ENCODE measurements at regions not wholly inside any gene's neighbourhood (a gene's known extent, or its start where the extent isn't known, plus 50 kb on each side); places are given as distances from the start of the nearest gene placed in this dataset.
A peak's percentile ranks its signal among the peaks of the same experiment; 100 is the strongest.

DNA sequence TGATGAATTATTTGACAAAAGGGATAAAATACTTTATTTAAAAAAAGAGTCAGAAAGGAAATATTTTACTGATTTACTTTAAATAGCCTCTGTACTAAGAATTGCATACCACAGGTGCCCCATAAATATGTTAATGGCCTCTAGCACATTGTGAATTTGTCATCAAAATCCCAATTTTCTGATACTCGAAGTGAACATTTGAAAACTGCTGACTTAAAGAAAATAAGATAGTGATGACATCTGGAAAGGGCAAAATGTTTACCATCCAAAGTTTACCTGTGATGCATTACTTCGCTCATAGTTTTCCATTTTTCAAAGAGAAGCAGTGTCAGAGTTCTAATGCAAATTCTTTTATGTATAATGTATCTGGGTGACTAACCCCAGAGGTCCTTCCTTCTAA lies 455.4 kb downstream of the KLF5 start:
- ChIA-PET CTCF (no interaction called here), POLR2A (ENCODE audit: unreplicated experiment) (no interaction called here)
- H3K4ac ChIP-seq (ENCODE audit: low read depth, low read length), result no peak overlapping the region
- TF ChIP-seq POLR2A (IDR thresholded peaks at IDR 0.05; ENCODE audit: low read depth, low read length) (no peak), MAFK (IDR thresholded peaks at IDR 0.05; ENCODE audit: low read depth, low read length) (peak; percentile 51; the same call in 1 of the 2 replicates)
- no peaks in the 10 kb centered on the region for H4K20me1 ChIP-seq (ENCODE audit: insufficient read depth, low read length)
- in situ Hi-C loops (cut with MboI; ENCODE audit: low sequenced_read_pairs) (no loop called here), intact Hi-C loops (cut with micrococcal nuclease) (no loop called here), dilution Hi-C loops (cut with HindIII; ENCODE audit: low sequenced_read_pairs, unreplicated experiment) (no loop called here)
- no peak overlapping the region for H4K91ac ChIP-seq (ENCODE audit: insufficient read depth, low read depth, low read length)
- H2BK120ac ChIP-seq (ENCODE audit: low read depth, low read length), result no peak overlapping the region
- no peak overlapping the region for H3K4me2 ChIP-seq (ENCODE audit: low read depth, low read length)
- H2BK5ac ChIP-seq (ENCODE audit: low read depth, low read length, poor library complexity, severe bottlenecking), result no peak overlapping the region
- H2AK5ac ChIP-seq (ENCODE audit: low read depth, low read length), result no peak overlapping the region
- no TSS peak for BruUV-seq (replicated peaks)
- no peak for DNase-seq
- H2AK9ac ChIP-seq (replicated peaks; ENCODE audit: low read depth, low read length, poor library complexity), result no peak overlapping the region
- no peak overlapping the region for H3K56ac ChIP-seq (ENCODE audit: extremely low read depth, insufficient read depth, low read length)
- H3K79me1 ChIP-seq (ENCODE audit: low read depth in 1 of 2, low read length in 2 of 2), result no peaks in the 10 kb centered on the region
- H2BK20ac ChIP-seq (ENCODE audit: low read depth, low read length), result no peak overlapping the region
- H2BK15ac ChIP-seq (ENCODE audit: low read depth, low read length), result no peak overlapping the region
- ATAC-seq (ENCODE audit: low read depth), result no peak
- no peak overlapping the region for H3K27ac ChIP-seq (ENCODE audit: insufficient read depth, low read length)
- no CpG with 5 or more reads among the region's 2 CpGs for WGBS, 2 experiments (ENCODE audit: extremely low coverage in 2 of 2, insufficient read length in 1 of 2)
- peaks cover 2% of the 10 kb centered on the region; the same call in 1 of the 2 replicates for H3K27me3 ChIP-seq (ENCODE audit: control insufficient read depth, insufficient read depth, low read length)
- no peaks in the 10 kb centered on the region for H3K4me1 ChIP-seq (ENCODE audit: control insufficient read depth, insufficient read depth, low read length)
- no peak overlapping the region for H4K5ac ChIP-seq (ENCODE audit: low read depth, low read length)
- no peak overlapping the region for H3K14ac ChIP-seq (replicated peaks; ENCODE audit: low read depth, low read length)
- H2AFZ ChIP-seq (replicated peaks; ENCODE audit: low read length, poor library complexity), result no peak overlapping the region
- H3K9me3 ChIP-seq (ENCODE audit: control insufficient read depth, insufficient read depth, low read length), result no peaks in the 10 kb centered on the region
- no peaks in the 10 kb centered on the region for H3K9me1 ChIP-seq (ENCODE audit: insufficient read depth, low read length)
- H3K36me3 ChIP-seq (ENCODE audit: control insufficient read depth, insufficient read depth, low read length), result no peaks in the 10 kb centered on the region
- H3K4me3 ChIP-seq (ENCODE audit: insufficient read depth, low read depth, low read length), result no peak overlapping the region
- no peak overlapping the region for H3K9ac ChIP-seq (ENCODE audit: low read depth, low read length)
- no peak overlapping the region for H3K18ac ChIP-seq (ENCODE audit: low read depth, low read length)
- no peak overlapping the region for H3K23ac ChIP-seq (ENCODE audit: low read depth, low read length)
- no peak overlapping the region for H4K8ac ChIP-seq (ENCODE audit: low read depth in 2 of 2, low read length in 2 of 2)
